HG02642 (cell line): ENCODE measurements at regions not wholly inside any gene's neighbourhood (a gene's known extent, or its start where the extent isn't known, plus 50 kb on each side); places are given as distances from the start of the nearest gene placed in this dataset.

Experiments
- ATAC-seq: cut with Tn5 transposase; IDR thresholded peaks from one replicate; pipeline ENCODE4 v1.9.1; 2021; ENCODE audit warnings: mild to moderate bottlenecking; ENCODE audit not compliant: unreplicated experiment, poor library complexity

DNA sequence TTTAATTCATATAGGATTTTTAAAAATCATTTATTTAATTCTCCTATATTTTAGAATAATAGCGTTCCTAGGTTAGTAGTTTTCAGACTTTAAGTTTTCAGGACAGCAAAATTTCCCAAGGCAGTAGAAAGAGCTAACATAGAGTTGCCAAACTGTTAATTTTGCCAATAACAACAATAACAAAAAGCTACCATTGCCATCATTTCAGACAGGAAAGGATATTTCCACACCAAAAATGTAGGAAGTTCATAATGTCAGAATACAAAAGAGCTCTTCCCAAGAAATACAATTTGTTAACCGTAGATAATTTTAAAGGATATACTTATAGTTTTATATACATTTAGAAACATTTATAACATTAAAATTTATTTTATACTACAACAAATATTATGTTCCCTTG lies 81.4 kb upstream of the EEA1 start:
- ATAC-seq, result no peak

DNA sequence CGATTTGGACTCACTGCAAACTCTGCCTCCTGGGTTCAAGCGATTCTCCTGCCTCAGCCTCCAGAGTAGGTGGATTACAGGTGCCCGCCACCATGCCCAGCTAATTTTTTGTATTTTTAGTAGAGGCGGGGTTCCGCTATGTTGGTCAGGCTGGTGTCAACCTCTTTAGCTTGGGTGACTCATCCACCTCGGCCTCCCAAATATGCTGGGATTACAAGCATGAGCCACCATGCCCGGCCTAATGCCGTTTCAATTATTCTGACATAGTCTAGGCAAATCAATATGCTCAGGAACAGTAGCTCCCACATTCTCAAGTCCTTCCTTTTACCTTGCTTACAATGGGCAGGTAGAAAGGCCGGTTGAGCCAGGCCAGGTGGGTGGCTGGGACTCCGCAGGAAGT lies 82.0 kb upstream of the EEA1 start:
- ATAC-seq, result no peak

DNA sequence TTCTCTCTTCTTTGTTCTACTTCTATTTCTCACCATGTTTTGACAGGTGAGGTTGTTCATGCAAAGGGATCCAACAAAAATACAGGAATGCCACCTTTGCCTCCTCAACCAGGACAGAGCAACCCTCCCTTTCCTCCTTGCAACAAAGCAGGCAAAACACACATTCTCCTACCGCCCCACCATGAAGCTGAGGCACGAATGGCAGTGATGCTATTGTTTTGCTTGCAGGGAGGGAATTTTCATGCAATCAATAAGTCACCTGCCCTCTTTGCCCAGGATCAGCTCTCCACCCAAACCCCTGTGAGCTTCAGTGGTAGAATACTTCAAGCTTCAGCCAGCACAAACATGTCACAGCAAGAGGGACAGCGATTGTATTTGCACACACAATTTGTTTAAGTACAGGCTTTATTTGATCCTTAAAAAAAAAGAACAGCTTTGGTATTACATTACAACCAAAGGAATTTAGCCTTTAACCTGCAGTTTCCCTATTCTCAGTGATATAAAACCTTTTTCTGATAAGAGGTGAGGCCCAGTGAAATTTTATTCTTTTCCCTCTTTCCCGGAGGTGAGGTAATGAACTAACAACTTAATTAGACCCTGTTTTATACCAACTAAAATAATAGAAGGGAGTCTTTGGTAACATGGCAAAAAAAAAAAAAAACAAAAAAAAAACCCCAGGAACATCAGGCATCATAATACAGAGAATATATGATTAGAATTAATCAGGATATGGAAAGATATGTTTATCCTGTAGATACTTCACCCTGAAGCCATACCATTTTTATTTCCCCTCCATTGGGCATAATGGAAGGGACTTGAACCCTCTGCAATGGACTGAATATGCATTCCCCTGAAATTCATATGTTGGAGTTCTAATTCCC lies 87.0 kb upstream of the EEA1 start:
- ATAC-seq, result no peak

DNA sequence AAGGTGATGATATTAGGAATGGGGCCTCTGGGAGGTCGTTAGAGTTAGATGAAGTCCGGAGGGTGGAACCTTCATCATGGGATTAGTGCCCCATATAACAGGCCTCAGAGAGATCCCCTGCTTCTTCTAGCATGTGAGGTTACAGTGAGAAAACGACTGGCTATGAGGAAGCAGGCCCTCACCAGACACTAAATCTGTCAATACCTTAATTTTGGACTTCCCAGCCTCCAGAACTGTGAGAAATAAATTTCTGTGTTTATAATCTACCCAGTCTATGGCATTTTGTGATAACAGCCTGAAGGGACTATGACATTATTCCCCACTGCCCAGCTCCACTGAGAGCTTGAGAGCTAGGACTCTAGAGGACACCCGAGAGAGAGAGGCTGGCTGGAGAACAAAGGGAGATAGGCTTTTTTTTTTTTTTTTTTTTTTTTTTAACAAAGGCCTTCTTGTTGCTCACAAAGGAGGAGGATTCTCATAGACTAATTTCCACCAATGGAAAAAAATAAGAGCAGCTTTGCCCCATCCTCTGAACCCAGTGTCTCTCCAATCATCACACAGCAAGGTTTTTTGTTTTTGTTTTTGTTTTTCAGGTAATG lies 87.8 kb upstream of the EEA1 start:
- no peak for ATAC-seq

DNA sequence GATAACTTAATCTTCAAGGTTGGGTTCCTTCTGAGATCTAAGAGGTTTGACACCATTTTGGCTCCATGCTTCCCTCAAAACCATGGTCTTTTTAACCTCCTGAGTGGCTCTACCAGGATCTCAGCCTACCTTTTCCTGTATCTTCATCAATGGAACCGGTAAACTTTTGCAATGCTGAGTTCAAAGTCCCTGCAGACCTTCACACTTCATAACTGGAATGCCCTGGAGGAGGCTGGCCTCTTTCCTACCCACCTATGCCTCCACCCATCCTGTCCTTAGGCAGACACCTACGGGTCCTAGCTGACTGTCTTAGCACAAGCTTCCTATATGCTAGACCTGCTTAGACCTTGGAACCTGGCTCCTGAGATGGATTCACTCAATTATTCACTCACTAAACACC lies 89.5 kb upstream of the EEA1 start:
- no peak for ATAC-seq

DNA sequence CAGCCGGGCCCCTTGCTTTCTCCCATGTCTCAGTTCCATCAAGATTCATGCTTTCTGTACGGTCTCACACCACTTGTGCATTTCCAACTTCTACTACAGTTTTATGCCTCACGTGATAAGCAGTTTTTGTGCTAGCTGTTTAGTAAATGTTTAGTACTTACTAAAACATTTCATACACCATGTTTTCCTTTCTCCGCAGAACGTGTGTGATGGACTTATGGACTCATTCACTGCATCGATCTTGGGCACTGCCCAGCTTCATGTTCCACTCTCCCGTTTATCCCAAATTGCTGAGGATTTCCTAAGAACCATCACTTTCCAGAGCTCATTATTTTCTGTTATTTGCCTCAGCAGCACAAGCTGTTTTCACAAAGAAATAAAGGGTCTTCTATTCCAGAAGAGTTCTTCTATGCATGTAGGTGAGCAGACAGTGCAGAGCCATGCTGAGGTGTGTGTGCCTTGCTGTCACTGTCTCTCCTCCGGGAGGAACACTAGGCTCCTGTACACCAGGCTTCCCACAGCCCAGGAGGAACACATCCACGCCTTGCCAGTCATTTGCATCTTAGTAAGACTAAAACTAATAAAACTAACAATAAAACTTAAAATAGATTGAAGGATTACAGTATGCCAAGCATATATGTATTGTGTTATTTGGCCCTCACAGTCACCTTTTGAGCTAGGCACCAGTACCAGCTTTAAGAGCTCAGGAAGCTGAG lies 90.3 kb upstream of the EEA1 start:
- no peak for ATAC-seq

DNA sequence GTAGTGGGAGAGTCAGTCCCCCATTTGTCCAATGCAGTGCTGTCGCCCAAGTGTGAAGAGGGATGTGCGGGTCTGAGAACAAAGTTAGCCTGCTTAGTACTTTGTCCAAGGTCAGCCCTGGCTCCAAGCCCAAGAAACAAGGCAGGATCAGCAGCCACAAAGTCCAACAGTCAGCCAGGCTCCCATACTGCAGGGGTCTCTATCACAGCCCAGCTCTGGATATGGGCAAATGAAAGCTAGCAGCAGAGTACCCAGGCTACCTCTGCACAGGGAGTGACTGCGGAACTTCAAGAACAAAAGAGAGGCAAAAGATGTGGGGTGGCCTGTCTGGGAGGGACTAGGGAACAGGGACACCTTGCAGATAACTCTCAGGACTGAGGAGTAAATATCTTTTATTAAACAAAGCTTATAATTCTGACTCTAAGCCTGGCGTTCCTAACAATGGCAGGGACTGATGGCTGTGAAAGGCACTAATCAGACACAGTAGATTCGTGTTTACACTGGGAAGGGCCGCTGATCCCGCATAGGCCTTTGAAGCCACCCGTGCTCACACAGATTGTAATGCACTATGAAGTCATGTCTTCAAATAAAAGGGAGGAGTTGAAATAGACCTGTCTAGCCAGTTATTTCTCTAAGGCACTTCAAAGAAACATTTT lies 91.0 kb upstream of the EEA1 start:
- no peak for ATAC-seq

DNA sequence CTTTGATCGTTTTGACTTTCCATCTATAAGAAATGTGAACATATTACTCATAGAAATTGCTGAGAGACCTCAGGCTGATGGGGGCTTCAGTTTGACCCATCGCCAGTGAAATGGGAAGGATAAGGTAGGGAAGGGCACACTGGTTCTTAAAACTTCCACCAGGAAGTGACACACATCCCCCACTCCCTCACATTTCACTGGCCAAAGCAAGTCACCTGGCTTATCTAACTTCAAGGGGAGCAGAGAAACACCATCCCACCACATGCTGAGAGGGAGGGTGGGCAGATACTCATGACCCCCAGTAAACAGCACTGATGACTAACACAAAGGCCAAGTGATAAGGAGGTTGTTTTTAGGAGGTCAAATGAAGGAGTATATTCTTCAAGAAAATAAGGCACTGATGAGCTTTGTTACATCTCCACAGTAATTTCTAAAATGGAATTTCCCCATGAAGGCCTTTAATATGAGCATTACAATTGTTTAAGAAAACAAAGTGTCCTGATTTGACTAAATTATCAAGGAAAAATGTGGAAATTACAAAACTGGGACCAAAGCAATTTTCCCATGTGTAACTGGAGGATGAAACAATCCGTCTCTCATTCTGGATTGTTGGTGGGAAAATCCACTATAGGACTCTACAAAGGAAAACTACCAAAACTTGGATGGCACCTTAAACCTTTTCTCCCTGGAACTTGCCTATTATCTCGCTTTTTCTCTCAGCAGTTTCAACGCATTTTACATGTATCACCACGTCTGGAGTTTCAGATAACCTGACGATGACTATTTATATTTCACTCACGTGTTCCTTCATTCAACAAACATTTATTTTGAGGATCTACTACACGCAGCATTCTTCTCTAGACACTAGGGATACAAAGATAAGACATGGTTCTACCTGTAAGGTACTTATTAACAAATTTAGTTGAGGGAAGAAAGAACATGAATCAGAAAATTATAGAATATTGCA lies 91.8 kb upstream of the EEA1 start:
- no peak for ATAC-seq

DNA sequence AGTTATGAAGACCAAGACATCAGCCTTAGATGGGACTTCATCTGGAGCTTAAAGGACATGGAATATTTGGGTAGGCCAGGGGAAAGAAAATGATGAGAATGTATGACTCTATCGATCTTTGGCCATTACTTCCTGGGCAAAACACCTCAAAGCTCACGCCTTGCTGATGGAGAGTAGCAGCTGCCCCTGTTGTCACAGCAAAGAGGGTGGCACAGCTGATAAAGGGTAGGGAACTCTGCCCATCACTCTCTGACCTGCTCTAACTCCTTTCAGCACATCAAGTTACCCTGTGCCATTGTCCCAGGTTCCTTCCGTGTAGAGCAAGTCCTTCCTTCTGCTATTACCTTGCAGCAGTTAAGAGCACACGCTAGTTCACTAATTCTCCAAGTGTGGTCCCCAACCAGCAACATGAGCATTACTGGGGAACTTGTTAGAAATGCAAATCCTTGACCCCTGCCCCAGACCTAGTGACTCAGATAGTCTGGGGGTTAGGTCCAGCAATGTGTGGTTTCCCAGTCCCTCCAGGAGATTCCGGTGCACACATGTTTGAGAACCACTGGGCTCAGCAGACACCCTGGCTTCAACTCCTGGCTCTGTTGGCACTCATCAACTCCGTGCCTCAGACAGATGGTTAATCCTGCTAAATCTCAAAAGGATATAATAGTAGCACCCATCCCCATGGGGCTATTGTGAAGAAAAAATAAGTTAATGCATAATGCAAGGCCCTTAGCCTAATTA lies 93.7 kb upstream of the EEA1 start:
- ATAC-seq, result no peak

DNA sequence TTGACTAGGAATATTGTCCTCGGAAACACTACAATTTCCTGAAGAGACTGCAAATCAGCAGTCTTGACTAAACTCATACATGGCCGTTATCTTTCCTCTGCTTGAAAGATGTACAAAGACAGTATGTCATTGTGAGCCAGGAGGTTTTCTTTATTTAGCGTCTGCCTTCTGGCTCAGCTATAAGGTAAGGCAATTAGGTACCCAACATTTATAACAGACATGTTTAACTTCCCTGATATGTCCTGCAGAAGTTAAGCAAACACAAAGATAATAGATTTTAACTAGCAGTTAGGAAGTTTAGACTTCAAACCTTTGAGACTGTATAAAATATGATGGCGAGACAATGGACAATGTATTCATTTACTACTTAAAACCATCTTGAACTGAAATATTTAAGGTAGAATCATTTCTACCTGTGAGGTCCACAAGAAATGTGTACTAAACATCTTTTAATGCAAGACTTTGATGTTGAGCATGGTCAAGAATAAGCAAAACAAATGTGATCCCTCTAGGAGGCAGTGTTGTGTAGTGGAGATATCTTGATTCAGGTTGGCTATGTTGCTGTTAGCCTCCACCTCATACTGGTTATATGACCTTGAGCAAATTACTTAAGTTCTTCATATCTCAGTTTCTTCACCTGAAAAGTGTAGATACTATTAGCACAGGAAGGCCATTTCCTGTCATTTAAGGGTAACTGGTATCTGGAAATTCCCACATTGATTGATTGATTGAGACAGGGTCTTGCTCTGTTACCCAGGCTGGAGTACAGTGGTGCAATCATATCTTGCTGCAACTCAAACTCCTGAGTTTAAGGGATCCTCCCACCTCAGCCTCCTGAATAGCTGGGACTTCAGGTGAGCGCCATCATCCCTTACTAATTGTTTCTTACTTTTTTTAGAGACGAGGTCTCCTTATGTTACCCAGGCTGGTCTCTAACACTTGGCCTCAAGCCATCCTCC lies 96.3 kb upstream of the EEA1 start:
- peak; percentile 78 for ATAC-seq

DNA sequence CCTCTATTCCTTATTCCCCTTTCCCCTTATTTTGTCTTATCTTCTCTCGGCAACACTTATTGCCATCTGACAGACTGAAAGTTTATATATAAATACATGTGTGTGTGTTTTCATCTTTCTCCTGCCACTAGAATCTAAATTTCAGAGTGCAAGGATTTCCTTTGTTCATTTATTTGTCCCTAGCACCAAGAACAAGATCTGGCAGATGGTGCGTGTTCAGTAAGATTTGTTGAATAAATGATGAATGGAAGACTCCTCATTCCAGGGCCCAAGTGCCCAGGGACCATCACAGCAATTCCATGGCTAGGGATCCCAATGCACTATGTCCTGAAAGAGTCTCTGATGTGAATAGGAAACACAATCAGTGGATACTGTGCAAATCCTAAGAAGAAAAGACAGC lies 97.9 kb upstream of the EEA1 start:
- no peak for ATAC-seq

DNA sequence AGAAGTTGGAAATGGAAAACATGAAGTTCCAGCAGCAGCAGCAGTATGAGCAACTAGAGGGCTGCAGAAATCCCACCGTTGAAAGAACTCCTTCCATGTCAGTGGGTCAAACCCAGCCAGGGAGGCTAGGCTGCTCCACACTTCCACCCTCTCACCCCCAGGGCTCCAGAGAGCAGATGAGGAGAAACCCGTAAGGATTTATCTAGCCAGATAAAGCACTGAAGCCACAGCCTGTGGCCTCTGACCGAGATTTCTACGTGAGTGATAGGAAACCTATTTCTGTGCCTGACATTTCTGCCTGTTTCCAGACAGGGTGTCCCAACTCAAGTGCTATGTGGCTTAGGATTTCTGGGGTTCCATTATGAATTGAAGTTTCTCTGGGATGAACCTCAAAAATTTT lies 100.0 kb upstream of the EEA1 start:
- ATAC-seq, result no peak

DNA sequence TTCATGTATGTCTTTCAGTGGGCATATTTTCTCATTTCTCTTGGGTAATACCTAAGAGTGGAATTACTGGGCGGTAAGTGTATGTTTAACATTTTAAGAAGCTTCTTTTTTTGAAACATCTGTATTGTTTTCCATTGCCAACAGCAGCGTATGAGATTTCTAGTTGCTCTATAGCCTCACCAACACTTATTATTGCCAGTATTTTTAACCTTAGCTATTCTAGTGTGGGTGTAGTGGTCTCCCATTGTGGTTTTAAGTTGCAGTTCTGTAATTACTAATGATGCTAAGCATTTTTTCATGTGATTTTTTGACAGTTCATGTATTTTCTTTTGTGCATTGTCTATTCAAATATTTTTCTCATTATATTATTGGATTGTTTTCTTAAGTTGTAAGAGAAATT lies 101.9 kb upstream of the EEA1 start:
- no peak for ATAC-seq

DNA sequence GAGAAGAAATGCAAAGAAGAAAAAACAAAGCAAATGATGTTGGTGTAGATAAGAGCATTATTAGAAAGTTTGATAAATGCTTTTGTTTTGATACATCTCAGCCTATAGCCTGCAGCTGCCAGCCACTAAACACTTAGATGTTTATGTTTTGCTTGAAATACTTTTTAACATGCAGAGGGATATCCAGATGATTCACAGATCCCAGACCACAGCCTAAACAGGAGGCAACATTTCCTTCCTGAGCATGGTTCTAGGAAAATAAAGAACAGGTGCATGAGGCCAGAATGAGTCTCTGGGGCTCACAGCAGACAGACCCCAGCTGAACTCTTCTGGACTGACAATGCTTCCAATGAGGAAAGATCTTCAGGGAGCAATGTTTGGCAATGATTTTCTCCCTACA lies 103.7 kb upstream of the EEA1 start:
- no peak for ATAC-seq

DNA sequence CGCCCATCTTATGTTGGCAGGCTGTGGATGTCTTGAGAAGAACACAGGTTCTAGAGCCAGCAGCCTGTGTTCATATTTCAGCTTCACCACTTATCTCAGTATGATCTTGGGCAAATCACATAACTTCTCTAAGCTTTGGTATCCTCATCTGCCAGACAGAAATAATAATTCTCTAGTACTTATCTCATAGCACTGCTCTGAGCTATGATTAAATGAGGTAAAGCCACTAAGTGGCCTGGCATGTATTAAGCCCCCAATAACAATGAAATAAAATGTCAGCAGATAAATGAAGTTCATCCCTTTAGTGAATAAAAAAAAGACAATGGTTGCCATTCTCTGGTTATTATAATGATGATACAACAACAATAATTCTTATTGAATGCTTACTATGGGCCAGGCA lies 104.9 kb upstream of the EEA1 start:
- ATAC-seq, result no peak

DNA sequence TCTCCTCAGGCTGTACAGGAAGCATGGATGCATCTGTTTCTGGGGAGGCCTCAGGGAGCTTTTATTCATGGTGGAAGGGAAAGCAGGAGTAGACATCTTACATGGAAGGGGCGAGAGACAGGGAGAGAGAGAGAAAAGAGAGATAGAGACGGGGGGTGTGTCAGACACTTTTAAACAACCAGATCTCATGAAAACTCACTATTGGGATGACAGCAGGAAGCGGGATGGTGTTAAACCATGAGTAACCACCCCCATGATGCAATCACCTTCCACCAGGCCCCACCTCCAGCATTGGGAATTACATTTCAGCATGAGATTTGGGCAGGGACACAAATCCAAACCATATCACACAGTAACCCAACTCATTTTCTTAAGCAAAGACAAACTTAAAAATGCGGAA lies 110.0 kb upstream of the EEA1 start:
- no peak for ATAC-seq

DNA sequence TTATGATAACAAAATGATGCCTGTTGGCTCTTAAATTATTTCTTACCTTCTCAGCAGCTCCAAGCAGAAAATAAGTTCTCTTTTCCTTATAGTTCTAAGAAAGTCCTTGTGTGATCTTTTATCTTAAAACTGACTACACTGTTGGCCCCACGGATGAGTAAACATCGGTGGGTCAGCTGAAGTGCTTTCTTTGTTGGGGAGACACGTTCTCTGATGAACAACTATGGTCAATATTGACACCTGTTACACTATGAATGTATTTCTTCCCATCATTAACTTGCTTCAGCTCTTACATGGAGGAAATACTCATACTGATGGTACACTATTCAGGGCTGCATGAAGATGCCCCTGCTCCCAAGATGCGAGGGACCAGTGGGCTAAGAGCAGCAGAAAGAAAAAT lies 110.8 kb upstream of the EEA1 start:
- ATAC-seq, result no peak

DNA sequence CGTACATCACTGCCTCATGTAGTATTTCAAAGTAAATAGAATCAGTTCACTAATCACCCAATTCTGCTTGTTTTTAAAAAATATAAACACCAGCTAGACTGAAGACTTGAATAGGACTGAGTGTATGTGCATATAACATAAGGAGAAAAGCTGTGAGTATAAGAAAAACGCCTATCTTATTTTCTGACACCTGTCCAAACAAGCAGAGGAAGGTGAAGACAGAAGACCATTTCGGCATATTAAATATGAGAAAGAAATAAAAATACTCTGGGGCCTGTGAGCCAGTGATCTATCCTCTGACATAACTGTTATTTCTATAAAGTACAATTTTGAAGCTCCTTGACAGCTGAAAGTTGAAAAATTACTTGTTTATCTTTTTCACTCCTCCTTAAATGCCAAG lies 111.3 kb upstream of the EEA1 start:
- no peak for ATAC-seq
